GM21447 (cell line): ENCODE measurements at regions not wholly inside any gene's neighbourhood (a gene's known extent, or its start where the extent isn't known, plus 50 kb on each side); places are given as distances from the start of the nearest gene placed in this dataset.
"Not testable (repeated sequence)": the region's sequence is repeated elsewhere in the genome, so short reads cannot be mapped to it uniquely, and the experiment has no call there.

Experiments
- ATAC-seq: cut with Tn5 transposase; IDR thresholded peaks from one replicate; pipeline ENCODE4 v1.9.1; 2021; ENCODE audit not compliant: unreplicated experiment

- ATAC-seq, result no peak
Measured at GRCh38 chr11:29093416-29094120, 923.3 kb downstream of the KCNA4 start.

DNA sequence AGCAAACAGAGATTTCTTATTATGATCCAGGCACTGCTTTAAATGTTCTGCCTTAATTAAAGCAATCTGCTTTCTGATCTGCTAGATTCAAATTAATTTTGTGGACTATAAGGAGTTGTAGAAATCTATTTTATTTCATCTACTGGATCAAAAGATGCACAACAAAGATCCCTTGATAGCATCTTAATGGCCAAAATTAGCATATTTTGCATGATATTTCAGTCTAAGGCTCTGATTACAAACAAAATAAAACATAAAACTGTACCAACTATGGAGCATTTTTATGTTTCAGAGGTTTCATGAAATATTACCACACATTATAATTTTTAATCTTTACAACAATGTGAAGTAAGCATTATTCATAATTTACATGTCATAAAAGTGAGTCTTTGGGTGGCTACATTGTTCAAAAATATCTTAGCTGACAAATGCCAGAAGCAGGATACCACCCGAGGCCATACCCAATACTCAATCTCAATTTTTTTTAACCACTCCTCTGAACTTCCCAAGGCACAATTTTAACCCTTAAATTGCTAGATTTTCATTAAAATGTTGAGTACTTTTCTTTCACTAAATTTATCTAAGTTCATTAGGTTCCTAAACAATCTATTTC, 929.5 kb downstream of the KCNA4 start:
- ATAC-seq, result no peak

- no peak for ATAC-seq
Measured at GRCh38 chr11:29075726-29076125, 941.1 kb downstream of the KCNA4 start.

DNA sequence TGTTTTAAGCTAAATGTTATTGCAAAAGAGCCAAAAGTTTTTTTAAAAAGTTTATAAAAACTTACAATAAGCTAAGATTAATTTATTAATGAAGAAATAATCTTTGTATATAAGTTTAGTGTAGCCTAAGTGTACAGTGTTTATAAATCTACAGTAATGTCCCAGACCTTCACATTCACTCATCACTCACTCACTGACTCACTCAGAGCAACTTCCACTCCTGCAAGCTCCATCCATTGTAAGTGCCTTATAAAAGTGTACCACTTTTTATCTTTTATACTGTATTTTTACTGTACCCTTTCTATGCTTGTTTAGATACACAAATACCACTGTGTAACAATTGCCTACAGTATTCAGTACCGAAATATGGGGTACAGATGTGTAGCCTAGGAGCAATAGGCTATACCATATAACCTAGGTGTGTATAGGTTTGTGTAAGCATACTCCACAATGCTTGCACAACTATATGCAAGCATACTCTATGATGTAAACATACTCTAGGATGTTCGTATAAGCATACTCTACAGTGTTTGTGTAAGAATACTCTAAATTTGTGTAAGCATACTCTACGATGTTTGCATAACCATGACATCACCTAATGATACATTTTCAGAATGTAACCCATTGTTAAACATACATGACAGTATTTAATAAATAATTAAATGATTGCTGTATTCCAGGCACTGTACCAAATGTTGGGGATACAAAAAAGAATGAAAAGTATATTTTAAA, 953.0 kb downstream of the KCNA4 start:
- no peak for ATAC-seq

GRCh38 chr11:29061452-29061851, 953.3 kb downstream of the METTL15 start:
- no peak for ATAC-seq

DNA sequence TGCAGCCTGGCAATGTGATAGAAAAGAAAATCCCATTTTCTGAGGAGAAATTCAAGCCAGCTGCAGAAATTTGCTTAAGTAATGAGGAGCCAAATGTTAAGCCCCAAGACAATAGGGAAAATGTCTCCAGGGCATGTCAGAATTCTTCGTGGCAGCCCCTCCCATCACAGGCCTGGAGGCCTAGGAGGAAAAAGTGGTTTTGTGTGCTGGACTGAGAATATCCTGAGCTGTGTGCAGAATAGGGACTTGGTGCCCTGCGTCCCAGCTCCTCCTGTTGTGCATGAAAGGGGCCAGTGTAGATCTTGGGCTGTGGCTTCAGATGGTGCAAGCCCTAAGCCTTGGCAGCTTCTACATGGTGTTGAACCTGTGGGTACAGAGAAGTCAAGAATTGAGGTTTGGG, 948.3 kb downstream of the METTL15 start:
- not testable (repeated sequence) for ATAC-seq

DNA sequence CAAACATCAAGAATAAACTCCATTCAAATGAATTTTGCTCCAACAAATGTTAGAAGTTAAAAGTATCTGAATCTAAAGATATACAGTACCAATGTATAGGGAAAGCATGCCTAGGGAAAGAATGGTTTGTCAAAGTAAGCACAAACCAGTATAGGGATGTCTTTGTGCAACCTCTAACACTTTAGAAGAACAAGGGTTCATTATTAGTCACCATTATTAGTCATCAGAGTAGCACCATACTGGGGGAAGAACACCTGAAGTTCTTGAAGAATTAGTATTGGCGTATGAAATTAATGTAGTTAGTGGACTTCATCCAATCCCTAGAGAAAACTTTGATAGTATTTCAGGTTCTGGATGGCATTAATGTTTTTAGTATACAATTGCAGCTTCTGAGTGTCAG, 943.7 kb downstream of the METTL15 start:
- ATAC-seq, result no peak

DNA sequence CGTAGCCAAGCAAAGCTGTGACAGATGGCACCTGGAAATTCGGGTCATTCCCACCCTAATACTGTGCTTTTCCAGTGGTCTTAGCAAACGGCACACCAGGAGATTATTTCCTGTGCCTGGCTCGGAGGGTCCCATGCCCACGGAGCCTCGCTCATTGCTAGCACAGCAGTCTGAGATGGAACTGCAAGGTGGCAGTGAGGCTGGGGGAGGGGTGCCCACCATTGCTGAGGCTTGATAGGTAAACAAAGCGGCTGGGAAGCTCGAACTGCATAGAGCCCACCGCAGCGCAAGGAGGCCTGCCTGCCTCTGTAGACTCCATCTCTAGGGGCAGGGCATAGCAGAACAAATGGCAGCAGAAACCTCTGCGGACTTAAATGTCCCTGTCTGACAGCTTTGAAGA, 942.8 kb downstream of the METTL15 start:
- not testable (repeated sequence) for ATAC-seq

DNA sequence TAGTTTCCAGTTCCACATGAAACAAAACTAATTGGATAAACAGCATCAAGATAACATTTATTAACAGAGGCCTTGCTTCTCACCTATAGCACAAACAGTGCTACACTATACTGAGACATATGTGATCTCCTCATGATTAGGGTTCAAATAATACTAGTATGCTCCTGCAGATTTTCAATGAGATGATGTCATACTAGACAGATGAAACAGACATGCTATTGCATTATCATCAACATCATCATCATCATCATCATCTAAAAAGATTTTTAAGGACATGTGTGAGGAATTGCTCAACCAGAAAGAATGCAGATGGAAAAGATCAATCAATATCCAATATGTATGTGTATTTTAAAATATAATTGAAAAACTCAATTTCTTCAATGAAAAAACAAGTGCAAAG, 932.3 kb downstream of the METTL15 start:
- ATAC-seq, result no peak

- ATAC-seq, result no peak
Measured at GRCh38 chr11:29032384-29033149, 924.4 kb downstream of the METTL15 start.

DNA sequence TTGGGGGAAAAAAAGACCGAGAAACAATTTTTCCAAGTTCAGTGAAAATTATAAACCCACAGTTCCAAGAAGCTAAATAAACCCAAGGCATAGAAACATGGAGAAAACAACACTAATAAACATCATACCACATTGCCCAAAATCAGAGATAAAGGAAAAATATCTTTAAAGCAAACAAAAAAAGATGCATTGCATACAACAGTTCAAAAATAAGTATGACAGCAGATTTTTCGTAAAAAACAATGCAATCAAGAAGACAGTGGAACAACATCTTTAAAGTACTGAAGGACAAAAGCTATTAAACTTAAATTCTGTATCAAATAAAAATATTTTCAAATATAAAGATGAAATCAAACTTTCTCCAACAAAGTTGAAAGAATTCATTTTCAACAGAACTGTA, 921.3 kb downstream of the METTL15 start:
- no peak for ATAC-seq

- no peak for ATAC-seq
Measured at GRCh38 chr11:29027436-29027835, 919.2 kb downstream of the METTL15 start.

DNA sequence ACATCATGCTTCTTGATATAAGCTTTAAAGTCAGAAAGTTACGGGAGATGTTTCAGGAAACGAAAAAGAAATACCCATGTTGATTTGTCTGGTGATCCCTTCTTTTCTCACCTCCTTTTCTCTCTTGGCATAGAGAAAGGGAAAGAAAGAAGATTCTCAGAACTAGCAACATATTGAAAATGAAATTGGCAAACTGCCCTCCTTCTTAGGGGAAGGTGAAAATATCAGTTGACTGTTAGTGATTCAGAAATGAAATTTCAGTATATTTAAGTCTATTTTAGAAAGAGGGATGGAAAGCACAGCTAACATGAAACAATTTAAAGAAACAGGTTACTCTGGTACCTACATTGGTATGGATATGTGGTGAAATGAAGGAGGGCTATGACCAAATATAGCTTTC, 918.1 kb downstream of the METTL15 start:
- ATAC-seq, result no peak

GRCh38 chr11:29025001-29025400, 916.8 kb downstream of the METTL15 start:
- no peak for ATAC-seq

DNA sequence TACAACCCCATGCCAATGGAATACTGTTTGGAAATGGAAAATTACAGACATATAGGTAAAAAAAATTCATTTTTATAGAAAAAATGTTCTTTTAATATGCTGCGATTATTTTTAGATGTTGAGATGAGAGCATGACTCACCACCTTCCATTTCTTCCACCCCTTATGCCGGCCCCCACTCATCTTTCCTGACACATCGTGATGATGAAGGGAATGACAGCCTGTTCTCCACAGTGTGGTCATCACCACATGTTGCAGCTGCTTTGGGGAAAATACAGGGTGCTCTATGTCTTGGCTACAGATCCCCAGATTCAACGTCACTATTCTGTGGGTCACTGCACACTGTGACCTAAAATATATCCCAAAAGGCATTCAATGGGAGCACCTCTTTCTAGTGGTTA, 916.2 kb downstream of the METTL15 start:
- no peak for ATAC-seq

GRCh38 chr11:29023761-29024160, 915.6 kb downstream of the METTL15 start:
- no peak for ATAC-seq

DNA sequence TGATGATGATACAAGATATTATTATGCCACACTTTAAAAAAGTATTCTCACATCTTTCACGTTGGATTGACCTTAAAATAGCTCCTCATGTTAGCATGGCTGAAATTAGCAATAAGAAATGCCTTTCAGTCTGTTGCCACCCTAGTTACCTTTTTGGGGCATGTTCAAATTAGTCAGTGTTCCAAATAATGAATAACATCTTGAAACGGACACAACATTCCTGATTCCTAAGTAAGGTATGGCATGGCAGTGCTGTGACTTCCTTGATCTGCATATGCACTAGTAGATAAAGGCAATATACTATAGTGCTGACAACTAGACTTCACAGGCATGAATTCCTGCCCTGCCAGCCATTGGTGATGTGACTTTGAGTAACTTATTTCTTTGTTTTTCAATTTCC, 914.5 kb downstream of the METTL15 start:
- ATAC-seq, result no peak

GRCh38 chr11:29019960-29020683, 911.9 kb downstream of the METTL15 start:
- ATAC-seq, result no peak

DNA sequence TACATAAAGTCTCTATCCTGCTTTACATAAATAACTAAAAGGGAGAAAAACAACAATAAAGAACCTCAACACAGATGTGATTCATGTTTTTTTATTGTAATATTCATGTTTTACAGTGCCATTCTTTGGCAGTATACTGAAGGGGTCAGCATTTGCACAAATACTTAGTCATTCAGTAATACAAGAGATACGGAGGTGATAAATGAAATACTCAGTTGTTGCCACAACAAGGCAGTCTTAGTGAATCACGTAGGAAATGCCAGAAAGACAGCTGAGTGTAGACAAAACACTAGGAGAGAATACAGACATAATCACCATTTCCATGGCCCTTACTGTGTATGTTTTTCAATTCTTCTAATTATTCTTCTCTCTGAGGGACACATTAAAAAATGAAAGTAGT, 910.4 kb downstream of the METTL15 start:
- no peak for ATAC-seq

DNA sequence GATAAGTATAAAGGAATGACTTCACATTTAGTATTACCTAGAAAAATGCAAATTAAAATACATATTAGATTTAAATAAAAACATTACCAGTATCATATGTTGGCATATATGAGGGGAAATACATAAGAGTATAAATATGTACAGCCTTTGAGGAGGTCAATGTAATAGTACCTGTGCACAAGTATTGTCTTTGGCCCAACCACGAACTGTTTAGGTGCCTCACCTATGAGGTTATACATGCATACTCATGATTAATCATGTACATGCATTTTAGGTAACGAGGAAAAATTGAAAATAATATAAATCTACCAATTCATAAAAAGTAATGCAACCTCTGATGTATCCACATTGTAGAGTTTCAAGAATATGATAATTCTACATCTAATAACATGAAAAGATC, 909.8 kb downstream of the METTL15 start:
- ATAC-seq, result no peak

DNA sequence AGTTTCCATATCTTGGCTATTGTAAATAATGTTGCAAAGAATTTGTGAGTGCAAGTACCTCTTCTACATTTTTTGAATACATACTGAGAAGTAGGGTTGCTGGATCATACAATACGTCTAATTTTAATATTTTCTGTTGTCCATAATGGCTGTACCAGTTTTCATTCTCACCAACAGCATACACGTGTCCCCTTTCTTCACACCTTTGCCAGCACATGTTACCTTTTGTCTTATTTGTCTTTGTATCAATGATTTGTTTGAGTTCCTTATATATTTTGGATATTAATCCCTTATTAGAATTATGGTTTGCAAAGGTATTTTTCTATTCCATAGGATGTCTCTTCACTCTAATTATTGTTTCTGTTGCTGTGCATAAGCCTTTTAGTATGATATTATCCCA, 904.3 kb downstream of the METTL15 start:
- no peak for ATAC-seq
